HG03521 (cell line): ENCODE measurements at regions not wholly inside any gene's neighbourhood (a gene's known extent, or its start where the extent isn't known, plus 50 kb on each side); places are given as distances from the start of the nearest gene placed in this dataset.
"Not testable (repeated sequence)": the region's sequence is repeated elsewhere in the genome, so short reads cannot be mapped to it uniquely, and the experiment has no call there.

Source experiments
- ATAC-seq: cut with Tn5 transposase; IDR thresholded peaks from one replicate; pipeline ENCODE4 v1.9.1; 2021; ENCODE audit warnings: mild to moderate bottlenecking, moderate library complexity; ENCODE audit not compliant: unreplicated experiment

DNA sequence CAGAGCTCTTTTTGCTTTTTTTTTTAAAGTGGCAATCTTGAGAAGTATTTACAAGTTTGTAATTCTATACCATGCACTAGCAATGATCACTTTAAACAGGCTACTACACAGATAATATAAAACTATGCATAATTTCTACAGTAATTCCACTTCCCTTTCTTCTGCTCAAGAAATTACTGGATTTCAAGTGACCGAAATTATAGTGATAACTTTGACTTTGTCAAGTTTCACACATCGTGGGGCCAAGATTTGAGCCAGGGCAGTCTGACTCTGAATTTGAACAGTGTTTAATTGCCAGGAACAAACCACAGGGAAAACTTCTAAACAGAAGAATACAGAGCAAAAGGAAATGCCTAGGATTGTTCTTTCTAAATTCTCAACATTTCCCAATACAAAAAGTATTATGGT lies 288.3 kb upstream of the MKLN1 start:
- no peak for ATAC-seq

DNA sequence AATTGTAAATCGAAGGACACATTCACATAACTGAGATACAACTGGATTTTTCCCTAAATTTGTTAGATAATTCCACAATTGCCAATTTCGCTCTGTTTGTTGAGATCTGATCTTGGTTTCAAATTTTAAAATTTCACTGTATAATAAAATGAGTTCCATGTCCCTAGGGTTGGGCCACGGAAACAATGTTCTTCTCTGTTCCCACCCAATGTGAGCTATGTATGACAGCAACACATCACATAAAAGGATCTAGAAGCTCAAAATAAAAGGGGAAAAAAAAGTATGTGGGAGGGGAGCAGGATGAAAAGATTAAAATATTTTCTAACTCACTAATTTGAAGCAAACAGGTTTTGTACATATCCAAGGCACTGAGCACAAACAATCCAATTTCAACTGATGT lies 287.8 kb upstream of the MKLN1 start:
- no peak for ATAC-seq

DNA sequence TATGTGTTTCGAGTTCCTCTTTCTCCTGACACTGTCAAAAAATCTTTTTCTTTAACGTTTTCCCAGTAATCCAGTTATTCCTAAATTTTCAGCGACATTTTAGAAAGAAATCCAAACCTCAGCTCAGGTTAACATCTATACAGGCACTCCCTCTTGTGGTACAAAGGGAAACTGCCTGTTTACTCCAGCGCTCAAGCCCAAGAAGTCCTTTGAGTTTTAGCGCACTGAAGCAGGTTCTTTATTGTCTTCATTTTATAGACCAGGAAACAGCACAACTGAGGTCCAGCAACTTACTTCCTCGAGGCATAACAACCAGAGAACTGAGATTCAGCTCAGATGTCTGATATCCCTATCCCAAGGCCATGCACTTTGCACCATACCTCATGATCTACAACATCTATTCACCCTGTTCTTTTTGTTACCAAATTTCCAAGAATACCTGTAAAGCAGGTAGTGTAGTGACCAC lies 287.2 kb upstream of the MKLN1 start:
- ATAC-seq: no peak

DNA sequence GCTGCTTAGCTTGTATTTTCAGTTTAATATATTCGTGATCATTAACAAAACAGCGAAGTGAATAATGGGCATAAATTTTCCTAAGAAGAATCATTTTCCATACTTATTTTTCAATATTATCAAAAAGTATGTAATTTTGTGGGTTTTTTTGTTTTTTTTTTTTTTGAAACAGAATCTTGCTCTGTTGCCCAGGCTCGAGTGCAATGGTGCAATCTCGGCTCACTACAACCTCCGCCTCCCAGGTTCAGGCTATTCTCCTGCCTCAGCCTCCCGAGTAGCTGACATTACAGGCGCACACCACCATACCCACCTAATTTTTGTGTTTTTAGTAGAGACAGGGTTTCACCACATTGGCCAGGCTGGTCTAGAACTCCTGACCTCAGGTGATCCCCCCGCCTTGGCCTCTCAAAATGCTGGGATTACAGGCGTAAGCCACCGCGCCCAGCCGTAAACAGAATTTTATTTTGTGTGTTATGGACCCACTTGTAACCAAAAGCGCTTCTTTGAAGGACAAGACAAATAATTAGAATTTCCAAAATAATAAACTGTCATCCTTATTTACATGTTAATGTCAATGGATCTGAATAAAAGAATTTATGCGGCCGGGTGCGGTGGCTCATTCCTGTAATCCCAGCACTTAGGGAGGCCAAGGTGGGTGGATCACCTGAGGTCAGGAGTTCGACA lies 286.5 kb upstream of the MKLN1 start:
- not testable (repeated sequence) for ATAC-seq

GRCh38 chr7:131042269-131043160 lies 285.2 kb upstream of the MKLN1 start:
- ATAC-seq: no peak

- no peak for ATAC-seq
Measured at GRCh38 chr7:131045526-131045925, 282.1 kb upstream of the MKLN1 start.

DNA sequence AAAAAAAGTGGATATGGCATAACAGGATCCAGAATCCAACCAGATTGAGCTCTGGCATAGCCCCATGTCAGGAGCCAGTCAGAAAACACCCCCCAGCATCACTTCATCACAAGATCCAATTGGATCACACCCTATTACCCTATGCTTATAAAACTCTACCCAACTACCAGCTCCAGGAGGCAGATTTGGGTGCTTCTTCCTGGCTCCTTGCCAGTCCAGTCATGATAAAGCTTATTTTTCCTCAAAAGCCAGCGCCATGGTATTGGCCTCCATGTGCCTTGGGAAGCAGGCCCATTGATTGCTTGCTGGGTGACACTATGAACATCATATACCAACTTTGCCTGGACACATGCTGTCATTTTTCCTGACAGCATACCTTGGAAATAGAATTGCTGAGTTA lies 281.4 kb upstream of the MKLN1 start:
- ATAC-seq: no peak

- no peak for ATAC-seq
Measured at GRCh38 chr7:131047651-131048304, 279.9 kb upstream of the MKLN1 start.

- no peak for ATAC-seq
Measured at GRCh38 chr7:131051304-131051703, 276.4 kb upstream of the MKLN1 start.

DNA sequence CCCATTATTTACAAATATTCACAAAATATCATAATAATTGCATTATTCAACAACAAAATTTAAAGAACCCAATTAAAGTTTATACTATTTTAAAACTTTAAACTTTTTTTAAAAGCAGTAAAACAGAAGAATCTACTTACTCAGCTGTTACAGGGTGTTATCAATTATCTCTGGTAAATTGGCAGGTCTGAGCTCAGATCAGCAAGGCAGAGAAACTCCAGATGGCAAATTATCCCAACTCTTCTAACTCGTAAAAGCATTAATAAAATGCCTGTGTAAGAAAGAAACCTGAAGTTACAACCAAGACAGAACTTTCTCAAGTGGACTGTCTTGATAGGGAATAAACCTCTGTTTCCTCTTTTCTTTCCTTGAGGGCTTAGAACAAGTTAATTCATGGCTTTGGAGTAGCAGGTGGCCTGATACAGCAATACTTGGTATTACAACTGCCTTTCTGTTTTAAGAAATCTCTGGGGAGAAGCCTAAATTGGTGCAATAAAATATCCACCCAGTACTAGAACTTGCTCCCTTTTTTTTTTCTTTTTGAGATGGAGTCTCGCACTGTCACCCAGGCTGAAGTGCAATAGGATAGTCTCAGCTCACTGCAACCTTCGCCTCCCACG lies 275.3 kb upstream of the MKLN1 start:
- ATAC-seq: no peak

DNA sequence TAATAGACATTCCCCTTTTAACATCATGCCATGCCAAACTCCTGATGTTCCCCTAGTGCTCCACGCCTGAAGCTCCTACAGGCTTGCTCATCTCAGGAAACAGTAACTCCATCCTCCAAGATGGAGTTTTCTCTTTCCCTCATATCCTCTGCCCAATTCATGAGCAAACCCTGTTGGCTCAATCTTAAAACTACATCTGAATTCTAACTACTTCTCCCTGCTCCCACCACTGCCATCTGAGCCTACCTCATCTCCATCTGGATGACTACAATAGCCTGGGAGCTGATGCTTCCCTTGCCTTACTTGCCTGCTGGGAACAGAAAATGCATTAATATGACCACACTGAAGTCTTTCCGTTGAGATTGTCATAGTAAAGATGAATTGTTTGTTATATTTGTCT lies 271.7 kb upstream of the MKLN1 start:
- no peak for ATAC-seq

DNA sequence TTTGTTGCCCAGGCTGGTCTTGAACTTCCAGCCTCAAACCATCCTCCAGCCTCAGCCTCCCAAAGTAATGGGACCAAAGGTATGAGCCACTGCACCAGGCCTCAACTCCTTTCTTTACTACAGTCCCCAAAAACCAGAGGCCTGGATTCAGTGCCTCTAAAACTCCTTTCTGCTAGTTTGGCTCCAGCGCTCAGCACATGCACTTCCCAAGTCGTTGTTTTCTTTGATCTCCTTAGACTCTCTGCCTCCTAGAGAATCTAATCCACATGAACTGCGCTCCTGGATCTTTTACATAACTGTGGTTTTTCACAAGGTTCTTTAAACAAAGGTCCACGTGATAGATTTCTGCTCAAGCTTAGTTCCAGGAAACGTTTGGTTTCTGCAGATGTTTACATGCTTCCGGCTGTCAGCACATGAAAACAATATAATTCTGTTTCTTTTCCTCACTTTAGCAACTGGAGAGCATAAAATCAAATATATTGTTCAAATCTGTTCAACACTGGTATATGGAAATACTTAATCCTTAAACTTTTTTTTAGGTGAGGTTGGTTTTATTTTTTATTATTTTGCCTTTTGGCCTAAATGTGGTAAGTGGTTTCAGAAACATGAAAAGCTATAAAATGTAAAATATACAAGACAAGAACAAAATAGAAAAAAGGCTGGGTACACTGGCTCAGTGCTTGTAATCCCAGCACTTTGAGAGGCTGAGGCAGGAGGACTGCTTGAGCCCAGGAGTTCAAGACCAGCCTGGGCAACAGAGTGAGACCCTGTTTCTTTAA lies 270.5 kb upstream of the MKLN1 start:
- no peak for ATAC-seq

GRCh38 chr7:131057794-131058070 lies 269.9 kb upstream of the MKLN1 start:
- ATAC-seq: no peak

DNA sequence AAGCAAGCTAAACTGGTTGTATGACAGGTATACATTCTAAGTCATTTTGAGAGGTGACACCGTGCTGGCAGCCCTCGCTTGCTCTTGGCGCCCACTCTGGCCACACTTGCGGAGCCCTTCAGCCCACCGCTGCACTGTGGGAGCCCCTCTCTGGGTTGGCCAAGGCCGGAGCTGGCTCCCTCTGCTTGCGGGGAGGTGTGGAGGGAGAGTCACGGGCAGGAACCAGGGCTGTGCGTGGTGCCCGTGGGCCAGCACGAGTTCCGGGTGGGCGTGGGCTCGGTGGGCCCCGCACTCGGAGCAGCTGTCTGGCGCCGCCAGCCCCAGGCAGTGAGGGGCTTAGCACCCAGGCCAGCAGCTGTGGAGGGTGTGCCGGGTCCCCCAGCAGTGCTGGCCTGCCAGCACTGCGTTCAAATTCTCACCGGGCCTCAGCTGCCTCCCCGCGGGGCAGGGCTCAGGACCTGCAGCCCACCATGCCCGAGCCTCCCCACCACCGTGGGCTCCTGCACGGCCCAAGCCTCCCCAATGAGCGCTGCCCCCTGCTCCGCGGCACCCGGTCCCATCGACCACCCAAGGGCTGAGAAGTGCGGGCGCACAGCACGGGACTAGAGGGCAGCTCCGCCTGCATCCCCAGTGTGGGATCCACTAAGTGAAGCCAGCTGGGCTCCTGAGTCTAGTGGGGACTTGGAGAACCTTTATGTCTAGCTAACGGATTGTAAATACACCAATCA lies 269.0 kb upstream of the MKLN1 start:
- ATAC-seq: not testable (repeated sequence)

GRCh38 chr7:131059401-131059800 lies 268.3 kb upstream of the MKLN1 start:
- not testable (repeated sequence) for ATAC-seq

DNA sequence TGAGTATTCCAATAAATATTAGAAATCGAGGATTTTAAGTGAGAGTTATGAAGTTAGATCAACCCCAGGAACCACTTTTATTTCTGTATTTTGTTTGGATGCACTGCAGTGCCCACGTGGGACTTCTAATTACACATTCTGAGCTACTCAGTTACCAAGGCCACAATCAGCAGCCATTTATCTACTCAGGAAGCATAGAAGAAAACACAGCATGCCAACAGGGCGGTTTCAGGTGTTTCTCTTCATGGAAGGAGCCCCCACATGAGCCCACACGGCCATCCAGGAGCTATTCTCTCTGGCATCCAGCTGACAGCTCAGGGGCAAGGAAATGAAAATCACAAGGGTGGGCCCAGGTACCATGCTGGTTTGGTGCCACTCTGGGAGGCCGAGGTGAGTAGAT lies 266.5 kb upstream of the MKLN1 start:
- ATAC-seq: no peak

DNA sequence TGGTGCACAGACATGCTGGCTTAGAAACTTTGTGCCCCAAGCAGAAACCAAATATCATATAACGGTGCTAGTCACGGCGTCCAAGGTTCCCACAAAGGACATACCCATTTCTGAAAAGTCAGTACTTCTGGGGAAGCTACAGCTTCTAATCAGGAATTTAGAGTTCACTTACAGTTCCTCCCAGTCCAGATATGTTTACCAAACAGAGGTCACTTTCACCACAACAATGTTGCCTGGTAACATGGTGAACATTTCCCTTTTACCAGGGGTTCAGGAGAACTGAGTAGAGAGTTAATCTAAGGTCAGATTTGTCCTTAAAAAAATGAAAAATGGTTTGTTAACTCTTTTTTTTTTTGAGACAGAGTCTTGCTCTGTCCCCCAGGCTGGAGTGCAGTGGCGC lies 265.9 kb upstream of the MKLN1 start:
- ATAC-seq: no peak

- no peak for ATAC-seq
Measured at GRCh38 chr7:131066635-131067034, 261.0 kb upstream of the MKLN1 start.

GRCh38 chr7:131067220-131067619 lies 260.5 kb upstream of the MKLN1 start:
- no peak for ATAC-seq

GRCh38 chr7:131068604-131069021 lies 259.1 kb upstream of the MKLN1 start:
- ATAC-seq: no peak
